Superior temporal gyrus (tissue), 1 donor: ENCODE measurements at regions not wholly inside any gene's neighbourhood (a gene's known extent, or its start where the extent isn't known, plus 50 kb on each side); places are given as distances from the start of the nearest gene placed in this dataset.
"Not testable (repeated sequence)": the region's sequence is repeated elsewhere in the genome, so short reads cannot be mapped to it uniquely, and the experiment has no call there.

Experiments used
- DNase-seq: peaks from one replicate; pipeline ENCODE4 v3.0.0-alpha.2; 2016; ENCODE audit errors: extremely low spot score

DNA sequence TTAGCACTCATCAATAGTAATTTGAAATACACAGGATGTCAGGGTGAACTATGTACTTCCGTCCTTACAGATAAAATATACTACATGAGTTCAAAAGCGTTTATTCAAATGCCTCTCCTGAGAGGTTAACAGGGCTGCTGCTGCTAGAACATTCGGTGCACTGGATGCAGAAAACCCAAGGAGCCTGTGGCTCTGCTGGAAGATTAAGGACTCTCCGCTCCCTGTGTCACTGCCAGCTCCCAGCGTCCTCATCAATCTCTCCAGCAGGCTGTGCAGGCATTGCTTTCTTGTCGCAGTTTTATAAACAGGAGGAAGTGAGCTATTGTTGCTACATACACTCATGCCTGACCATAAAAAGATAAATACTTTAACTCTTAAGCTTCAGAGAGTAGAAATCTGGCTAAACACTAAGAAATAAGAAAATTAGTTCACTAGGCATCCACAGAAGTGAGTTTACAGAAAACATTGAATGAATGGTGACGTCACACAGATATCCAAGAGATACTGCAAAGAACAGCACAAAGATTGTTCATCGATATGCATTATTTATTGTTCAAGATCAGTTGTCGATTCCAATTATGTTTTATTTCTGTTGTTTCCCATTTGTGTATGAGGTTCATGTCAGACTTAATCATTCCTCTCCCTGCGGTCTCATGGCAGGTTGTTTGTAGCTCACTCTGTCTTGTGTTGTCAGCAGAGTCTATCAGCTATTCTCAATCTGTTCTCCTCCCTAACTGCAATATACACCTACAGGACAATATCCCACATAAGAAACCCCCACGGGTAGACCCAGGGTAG, 127.9 kb upstream of the MON1B start:
- DNase-seq, result no peak

DNA sequence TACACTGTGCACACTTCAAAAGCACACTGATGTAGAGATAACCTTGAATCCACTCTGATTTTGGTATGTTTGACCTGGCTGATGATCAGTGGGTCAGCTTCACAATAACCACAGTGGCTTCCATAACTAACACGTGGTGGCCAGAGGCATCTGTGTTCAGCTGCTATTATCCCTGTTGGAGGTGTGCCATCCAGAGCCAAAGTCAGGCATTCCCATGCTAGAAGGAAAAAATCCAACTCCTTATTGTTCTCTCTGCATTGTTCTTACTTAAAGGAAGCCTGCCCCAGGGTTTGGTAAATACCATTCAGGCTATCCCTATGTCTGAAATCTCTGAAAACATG, 127.3 kb upstream of the MON1B start:
- DNase-seq, result no peak

DNA sequence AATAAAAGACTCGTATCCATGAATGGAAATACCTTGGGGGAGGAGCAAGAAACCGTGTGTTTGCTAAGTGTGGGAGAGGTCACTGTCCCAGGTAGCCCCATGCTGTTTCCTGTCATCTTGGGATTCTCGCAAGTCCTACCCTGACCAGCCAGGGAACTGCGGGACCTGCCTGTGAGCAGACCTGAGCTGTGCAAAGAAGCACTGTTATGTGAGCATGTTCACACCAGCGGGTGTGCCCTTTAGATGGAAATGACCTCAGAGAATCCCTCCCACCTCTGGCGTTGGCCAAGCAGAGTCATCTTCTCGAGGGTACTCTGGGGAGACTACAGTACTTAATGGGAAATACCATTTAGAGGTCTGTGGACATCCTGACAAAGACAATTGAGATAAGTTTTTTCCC, 127.0 kb upstream of the MON1B start:
- no peak for DNase-seq

DNA sequence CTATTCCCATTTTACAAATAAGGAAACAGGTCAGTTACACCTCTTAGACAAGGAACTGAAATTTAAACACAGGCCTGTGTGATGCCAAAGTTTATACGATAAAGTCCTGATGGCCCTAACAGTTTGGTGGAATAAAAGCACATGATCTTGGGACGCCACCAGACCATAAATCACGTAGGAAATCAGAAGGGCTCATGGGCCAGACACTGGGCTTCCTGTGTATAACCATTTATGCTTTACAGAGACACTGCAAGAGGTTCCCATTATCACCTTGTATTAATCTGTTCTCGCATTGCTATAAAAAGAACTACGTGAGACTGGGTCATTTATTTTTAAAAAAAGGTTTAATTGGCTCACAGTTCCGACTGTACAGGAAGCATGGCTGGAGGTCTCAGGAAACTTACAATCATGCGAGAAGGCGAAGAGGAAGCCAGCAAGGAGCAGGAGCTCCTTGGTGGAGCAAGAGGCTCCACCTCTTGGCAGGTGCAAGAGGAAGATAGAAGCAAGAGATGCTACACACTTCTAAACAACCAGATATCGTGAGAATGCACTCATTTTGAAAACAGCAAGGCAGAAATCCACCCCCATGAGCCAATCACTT, 124.0 kb upstream of the MON1B start:
- DNase-seq, result no peak

DNA sequence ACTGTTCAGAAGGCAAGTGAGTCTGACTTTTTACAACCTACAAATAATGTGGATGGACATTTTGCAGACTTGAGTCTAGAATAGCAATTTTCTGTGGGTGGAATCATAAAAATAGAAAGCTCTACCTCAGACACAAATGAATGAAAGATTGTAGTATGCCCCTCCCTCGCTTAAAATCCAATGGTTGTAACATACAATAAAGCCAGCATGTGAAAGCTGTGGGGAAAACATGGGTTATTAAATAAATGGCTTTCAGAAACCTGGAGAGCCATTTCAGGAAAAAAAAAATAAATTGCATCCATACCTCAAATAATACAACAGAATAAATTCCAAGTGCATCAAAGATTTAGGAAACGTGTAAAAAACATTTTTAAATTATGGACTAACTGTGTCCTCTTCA, 123.1 kb upstream of the MON1B start:
- DNase-seq, result no peak

DNA sequence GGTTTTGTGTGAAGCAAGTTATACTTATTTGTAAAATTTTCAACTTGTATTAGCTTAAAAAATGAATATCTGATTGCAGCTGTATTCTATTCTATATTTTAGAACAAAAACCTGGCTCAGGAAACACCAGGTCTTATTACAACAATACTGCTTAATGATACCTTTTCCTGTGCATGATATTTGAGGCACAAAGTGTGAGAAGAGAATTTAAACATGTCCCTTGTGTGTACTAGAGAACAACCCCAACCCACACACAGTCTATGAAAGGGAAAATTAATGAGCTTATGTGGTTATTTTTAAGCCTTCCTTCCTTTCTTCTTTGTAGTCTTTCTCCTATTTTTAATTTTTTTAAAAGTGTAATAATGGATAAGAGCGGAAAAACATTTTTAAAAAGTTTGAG, 122.6 kb upstream of the MON1B start:
- DNase-seq, result no peak

DNA sequence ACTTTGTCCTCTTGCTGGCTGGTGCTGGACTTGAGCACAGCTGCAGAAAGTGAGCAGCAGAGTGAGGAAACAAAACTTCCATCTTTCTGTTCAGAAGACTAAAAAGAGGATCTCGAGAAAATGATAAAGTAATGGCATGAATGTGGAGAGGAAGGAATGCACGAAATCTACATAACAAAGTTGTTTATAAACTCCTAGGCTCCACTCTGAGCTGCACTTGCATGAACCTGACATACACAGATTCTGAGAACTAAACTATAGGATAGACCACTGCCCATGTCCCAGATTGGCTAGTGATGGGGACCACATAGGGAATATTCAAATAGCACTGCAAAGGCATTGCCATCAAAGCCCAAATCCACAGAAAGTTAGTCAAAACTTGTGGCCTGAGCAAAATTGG, 121.1 kb upstream of the MON1B start:
- no peak for DNase-seq

DNA sequence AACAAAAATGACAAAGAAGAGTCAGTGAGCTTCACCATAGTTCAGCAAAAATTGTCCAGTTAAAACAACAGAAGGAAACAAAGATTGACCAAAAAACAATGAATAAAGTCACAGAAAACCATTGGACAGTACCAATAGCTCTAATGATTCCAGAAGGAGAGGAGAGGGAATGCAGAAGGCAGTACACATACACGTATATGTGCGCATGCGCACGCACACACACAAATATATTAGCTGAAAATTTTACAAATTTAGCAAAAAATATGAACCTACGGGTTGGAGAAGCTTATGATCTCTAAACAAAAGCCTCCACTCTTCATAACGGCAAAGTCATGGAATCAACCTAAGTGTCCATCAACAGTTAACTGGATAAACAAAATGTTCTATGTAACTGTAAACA, 120.3 kb upstream of the MON1B start:
- DNase-seq, result no peak

DNA sequence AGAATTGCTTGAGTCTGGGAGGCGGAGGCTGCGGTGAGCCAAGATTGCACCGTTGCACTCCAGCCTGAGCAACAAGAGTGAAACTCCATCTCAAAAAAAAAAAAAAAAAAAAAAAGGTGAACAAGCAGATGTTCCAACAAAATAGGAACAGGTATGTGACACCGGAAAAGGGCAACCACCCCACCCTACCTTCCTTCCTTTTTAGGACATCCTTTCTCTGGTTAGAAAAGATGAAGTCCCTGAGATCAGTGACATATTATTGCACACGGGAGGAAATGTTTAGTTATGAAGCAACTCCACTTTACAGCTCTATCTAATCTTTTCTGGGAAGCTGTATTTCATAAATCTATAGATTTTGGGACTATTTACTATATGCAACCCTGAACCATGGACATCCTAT, 114.2 kb upstream of the MON1B start:
- DNase-seq, result no peak

DNA sequence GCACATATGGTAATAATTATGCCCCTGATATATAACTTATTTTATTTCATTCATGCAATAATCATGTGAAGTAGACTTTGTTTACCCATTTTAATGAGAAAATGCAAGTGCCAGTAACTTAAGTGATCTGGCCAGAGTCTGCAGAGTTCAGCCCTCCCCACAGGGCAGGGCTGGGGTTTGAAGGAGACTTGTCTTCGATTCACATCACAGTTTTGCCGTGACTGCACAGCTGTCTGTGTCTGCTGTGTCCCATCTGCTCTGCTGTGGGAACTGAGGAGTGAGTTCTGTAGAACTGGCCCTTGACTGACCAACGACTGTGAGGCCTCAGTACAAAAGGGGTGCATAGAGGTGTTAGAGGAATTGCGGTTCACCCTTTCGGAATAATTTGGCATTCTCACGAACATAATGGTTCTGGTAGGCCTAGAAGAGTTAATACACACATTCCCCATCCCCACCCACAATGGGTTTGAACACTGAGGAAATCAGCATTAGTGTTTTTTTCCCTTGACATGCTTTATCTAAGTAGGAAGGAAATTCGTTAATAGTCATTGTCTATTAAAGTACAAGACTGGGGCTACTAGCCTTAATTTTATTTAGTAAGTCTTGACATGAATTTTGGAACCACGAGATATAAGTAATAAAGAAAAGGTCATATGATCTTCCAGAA, 113.6 kb upstream of the MON1B start:
- DNase-seq, result no peak

DNA sequence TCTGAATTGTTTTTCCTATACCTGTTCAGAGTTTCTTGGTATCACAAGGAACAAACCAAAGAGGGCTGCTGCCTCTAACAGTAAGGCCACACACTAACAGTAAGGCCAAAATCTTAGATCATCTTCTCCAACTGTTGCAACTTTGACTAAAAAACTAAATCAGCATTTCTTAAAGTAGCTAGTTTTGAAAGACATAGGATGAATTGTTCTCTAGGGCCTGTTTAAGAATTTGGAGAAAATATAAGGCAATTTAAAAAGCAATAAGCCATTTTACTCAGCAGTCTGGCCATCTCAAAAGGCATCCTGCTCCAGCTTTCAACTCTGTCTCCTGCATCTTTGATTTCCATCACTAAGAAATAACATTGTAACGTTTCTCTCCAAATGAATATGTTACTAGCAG, 105.0 kb upstream of the MON1B start:
- no peak for DNase-seq

DNA sequence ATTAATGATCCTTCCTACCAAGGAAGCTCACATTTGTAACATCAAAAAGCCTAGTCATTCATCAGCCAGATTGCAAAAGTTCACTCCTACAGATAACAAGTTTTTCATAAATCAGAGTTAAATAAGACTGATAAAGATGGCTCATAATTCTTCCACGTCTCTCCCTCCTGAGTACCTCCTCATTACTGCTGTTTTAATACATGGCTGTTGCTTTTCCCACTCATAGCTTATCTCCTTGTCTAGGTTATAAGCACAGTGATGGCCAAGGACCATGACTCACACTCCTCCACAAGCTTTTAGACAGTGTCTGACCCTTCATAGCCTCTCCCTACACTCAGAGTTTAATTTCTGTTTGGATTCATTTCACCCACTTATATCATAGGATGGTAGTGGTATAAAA, 100.9 kb upstream of the MON1B start:
- no peak for DNase-seq

DNA sequence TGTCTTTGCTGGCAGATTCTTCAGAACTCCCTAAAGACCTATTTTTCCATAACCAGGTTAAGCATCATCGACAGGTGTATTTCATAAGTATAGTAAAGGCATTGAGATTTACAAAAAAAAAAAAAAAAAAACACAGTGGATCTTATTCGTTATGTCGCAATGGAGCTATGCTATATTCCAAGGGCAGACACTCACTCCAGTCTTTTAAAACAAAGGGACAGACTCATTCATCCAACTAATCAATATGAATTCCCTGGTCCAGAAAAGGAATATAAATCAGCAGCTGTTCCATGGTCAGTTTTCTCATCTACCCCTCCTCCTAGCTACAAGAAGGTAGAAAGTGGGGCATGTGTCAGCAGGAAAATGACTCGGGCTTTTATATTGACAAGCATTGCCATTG, 97.7 kb upstream of the MON1B start:
- DNase-seq, result no peak

DNA sequence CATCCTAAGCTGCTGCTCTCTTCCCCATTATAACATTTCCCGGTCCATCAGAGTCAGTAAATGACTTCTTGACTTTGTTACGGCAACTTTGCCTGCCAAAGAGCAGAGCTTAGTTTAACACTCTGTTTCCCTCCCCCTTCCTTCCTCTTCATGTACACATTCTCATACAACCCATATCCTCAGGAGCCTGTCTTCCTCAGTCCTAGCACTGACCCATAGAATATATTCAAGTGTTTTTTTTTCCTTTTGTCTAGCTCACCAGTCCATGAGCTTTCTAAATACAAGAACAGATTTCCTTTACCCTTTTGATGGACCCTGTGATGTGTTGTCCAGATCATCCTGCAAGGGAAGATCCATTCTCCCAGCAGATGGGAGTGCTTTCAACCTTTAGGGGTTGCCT, 97.0 kb upstream of the MON1B start:
- no peak for DNase-seq

DNA sequence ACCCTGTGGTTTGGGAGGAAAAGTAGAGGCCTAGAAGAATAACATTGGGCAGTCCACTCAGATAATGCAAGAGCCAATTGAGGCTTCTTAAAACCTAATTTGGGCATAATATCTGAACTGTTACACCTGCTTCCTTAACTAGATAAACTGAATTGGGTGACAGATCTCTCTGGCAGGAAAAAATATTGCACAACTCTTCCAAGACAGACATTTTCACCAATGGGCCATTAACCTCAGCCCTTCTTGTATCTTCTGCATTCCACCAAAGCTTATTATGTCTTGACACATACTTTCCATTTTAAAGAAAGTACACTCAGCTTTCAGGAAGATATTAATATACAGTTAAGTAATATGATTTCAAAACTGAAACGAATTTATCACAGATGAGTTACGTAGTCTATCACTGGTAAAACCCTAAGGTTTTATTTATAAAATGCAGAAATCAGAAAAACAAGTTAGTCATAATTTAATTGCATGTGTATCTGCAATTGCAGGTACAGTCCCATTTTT, 79.9 kb upstream of the MON1B start:
- no peak for DNase-seq

DNA sequence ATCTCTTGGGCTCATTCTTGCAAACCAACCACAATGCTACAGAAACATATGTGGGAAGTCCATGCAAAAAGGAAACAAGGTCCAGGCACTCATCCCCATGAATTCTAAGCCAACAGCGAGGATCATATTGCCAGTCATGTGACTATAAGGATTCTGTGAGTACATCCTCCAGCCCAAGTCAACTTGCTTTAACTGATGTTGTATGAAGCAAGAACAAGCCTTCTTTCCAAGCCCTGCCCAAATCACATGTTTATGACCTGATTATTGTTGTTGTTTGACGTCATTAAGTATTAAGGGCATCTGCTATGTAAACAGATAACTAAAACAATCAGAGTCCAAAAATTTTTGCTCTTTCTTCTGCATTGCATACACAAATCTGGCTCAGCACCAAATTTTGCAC, 78.2 kb upstream of the MON1B start:
- DNase-seq, result no peak

DNA sequence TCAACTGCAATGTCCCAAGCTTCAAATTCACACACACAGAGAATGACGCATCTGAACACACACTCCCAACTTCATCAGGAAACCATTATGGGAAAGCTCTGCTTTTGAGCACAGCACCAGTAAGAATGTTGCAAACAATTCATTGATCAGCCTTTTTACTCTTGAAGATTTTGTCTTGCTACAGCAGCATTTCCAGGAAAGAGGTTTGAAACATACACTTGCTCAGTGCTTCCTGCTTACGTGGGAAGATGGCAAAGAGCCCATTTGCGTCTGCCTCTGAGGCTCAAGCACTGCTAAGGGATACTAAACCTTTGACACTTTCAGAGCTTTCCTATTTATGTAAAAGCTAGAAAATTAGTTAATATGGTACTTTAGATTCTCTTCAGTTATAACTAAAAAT, 77.2 kb upstream of the MON1B start:
- no peak for DNase-seq

DNA sequence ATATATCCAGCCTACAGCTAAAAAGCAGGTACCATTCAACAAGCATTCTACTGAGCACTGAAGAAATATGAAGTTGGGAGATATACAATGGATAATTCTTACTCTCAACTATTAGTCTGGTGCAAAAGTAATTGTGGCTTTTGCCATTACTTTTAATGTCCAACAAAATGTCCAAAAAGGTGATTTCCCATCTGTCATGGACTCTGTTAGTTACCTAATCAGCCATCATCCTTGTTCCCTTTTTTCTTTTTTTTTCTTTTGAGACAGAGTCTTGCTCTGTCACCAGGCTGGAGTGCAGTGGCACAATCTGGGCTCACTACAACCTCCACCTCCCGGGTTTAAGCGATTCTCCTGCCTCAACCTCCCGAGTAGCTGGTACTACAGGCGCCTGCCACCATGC, 76.6 kb upstream of the MON1B start:
- DNase-seq, result not testable (repeated sequence)

DNA sequence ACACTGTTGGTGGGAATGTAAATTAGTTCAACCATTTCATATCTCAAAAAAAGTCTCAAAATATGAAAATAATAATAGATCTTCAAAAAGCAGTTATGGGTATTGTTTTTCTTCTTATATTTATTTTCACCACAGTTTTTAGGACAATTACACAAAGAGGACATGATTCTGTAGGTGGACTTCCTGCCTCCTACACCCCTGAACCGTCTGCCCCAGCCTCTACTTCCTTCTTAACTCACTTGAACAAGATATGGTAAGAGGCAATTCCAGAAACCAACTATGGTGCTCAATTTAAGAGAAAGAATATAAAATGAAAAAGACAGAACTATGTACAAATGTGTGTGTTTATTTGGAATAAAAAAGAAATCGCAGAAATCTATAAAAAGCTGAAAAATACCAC, 74.1 kb upstream of the MON1B start:
- no peak for DNase-seq

DNA sequence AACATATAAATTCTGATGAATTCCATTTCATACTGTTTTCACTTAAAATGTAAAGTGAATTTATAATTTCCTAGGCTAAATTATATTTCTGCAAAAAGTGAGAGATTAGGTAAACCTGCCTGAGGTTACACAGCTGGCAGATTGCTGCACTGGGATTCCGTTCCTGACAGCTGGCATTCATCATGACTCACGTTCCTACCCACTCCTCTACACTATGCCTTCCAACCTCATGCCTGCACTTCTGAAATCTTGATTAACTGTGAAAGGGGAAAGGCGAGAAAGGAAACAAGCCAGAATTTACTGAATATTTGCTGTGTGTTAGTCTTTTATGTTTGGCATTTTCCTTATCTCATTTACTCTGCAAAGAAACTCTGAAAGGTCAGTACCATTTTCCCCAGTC, 73.3 kb upstream of the MON1B start:
- DNase-seq, result no peak

DNA sequence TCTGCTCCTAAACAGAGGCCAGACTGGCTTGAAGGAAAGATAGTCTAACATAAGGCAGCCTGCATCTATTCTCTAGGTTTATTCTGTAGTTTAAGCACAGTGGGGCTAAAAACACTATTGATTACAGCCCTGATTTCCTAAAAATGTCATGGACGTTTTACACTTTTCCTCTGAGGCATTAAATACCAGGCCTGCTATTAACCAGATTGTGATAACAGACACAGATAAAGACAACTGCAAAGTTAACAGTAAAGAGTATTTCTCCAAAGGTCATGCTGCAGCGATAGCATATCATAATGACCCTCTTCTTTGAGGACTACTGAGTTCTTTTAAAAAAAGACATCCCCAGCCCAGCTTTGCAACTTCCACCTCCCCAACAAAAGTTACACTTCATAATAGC, 59.6 kb upstream of the MON1B start:
- no peak for DNase-seq

DNA sequence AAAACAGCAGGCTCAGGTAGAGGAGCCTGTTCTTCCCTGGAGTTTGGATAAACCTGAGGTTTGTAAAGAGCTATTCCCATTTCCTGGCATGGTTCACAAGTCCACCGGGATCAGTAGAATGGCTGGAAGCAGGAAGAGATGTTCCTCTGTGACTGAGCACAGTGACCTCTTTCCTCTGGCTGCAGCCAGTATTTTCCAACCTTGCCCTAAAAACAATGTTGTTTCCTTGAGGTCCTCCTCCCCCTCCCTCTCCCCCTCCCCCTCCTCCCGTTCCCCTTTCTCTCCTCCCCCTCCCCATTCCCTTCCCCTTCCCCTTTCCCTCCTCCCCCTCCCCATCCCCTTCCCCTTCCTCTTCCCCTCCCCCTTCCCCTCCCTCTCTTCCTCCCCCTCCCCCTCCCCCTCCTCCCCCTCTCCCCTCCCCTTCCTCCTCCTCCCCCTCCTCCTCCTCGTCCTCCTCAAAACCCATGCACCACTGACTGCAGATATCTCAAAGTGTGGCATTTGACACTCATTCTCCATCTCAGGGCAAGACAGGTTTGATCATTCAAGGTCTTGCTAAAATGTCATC, 58.9 kb upstream of the MON1B start:
- DNase-seq, result no peak

DNA sequence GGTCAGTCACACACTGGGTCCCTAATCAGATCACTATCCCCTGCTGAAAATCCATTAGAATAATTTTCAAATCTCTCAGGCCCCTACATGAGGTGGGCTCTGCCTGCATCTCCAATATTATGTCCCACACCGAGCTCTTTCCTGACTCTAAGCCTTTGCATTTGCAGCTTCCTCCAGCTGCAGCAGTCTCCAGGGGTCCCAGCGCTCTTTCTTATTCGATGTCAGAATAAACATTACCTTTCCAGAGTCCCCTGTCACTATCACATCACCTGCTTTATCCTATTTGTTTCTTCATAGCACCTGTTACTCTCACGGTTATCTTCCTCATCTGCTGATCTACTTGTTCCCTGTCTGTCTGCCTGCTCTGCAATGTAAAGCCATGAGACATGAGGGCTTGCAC, 57.3 kb upstream of the MON1B start:
- no peak for DNase-seq
